Left lobe of liver (tissue), 2 donors: ENCODE measurements at regions not wholly inside any gene's neighbourhood (a gene's known extent, or its start where the extent isn't known, plus 50 kb on each side); places are given as distances from the start of the nearest gene placed in this dataset.
"Not testable (repeated sequence)": the region's sequence is repeated elsewhere in the genome, so short reads cannot be mapped to it uniquely, and the experiment has no call there.

Experiments
- ATAC-seq: fragments of 200-7000 bp; cut with Tn5 transposase; one replicate; pipeline ENCODE4 v1.9.1; 2020; ENCODE audit warnings: mild to moderate bottlenecking, moderate library complexity
- DNase-seq: peaks from one replicate; pipeline ENCODE4 v3.0.0-alpha.2; 2020; ENCODE audit warnings: low spot score
- donor health status: DM: no; HTN: no; CAD: no; lungs with moderate emphysema.
- donor health status: DM: no; HTN: yes; CAD: no.

DNA sequence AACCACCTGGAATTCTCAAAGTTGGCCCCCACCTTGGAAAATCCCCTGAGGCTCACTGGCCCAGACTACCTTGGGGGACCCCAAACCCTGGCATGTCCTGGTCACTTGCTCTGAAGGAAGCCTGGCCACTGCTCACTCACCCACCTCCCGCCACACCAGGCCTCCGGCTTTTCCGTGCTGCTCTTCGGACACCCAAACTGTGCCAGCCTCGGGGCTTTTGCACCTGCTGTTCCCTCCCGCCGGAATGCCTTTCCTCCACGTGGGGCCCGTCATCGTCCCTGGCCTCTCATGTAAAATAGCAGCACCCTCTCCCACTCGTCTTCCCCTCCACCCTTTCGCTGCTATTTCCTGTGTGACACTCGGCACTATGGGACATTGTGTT lies 87.2 kb upstream of the NCOR2 start:
- ATAC-seq: no peak
- DNase-seq: no peak

DNA sequence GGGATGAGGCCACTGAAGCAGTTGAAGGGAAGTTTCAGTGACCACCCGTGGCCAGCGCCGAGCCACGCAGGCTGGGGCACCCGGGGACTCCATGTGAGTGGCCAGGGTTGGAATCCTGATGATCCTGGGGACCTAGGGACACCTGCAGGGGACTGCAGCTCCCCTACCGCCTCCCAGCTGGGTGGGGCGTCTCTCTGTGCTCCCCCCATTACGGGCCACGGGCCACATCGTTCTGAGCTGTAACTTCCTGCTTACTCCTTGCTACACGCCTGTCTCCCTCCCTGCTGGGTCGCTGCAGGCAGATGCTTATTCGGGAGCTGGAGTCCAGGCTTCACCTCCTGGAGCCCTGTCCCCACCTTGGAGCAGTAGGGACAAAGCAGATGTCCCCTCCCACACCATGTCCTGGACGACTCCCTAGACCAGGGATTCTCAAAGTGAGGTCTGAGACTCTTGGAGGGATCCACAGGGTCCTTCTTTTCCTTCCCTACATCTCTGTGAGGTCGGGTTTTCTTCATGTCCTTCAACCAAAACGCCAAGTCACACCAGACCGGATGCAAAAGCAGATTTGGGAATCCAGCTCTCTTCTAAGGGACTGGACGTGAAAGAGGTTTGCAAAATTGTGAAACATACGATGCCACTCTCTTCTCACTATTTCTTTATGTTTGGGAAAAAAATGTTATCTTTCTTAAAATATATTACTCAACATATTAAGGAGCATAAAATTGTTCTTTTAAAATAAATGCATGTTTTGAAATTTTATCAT lies 85.9 kb upstream of the NCOR2 start:
- DNase-seq: no peak
- ATAC-seq: no peak

DNA sequence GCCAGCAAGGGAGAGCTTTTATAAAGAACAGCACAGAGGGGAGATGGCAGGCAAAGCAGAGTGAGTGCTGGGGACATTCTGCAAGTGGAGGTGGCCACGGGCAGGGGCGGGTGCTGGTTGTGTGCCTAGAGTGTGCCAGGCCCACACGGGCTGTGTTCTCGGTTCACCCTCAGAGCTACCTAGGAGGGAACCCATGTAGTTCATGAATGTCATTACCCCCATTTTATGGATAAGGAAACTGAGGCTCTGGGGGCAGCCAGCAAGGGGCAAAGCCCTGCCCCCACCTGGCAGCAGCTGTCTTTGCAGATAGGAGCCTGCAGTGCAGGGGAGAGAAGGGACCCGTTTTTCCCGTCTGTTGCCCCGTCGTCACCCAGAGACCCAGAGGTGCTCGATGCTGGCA lies 85.2 kb upstream of the NCOR2 start:
- DNase-seq (no peak), ATAC-seq (no peak)

DNA sequence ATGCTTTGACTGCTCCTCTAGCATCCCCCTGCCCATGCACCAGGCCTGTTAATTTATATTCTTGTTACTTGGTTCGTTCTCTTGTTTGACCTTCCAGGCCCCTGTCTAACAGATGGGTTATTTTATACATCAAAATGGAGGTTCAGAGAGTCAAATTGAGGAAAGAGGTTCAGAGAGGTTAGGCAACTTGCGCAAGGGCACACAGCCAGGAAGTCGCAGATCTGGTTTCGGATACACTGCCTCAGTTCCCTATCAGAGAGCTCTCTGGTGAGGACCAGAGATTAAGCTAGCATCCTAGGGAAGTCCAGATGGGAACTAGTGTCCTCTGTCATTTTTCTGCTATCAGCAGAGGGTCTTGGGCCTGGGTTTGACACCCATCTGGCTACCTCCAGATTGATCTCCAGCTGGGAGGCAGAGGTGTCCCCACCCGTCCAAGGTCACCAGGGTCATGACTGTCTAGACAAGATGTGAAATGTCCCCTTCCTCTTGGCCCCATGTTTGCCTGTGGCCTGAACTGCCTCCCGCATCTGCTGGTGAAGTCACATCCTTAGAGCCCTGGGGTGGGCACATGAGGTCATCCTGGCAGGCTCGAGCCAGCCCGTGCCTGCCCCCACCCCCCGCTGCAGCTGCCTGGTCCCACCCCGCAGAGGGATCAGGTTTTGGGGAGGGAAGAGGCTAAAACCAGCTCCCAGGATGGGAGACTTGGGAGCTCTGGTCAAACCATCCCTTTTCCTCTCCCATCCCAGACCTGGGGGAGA lies 84.3 kb upstream of the NCOR2 start:
- ATAC-seq (no peak), DNase-seq (no peak)

DNA sequence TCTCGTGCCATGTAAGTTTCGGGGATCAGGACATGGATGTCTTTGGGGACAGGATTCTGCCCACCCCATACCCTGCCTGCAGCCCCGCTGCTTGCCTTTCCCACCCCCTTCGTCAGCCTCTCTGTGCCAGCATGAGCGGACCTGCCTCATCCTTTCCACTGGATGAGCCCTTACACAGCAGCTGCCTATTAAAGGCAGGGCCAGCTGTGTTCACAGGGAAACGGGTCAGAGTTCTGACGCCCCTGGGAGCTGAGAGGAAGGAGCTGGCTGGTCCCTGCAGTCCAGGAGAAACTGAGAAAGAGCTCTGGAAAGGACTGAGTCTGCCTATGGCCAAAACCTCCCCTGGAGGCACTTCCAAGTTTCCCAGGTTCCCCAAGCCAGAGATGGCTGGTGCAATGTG lies 83.5 kb upstream of the NCOR2 start:
- DNase-seq: no peak
- ATAC-seq: no peak

DNA sequence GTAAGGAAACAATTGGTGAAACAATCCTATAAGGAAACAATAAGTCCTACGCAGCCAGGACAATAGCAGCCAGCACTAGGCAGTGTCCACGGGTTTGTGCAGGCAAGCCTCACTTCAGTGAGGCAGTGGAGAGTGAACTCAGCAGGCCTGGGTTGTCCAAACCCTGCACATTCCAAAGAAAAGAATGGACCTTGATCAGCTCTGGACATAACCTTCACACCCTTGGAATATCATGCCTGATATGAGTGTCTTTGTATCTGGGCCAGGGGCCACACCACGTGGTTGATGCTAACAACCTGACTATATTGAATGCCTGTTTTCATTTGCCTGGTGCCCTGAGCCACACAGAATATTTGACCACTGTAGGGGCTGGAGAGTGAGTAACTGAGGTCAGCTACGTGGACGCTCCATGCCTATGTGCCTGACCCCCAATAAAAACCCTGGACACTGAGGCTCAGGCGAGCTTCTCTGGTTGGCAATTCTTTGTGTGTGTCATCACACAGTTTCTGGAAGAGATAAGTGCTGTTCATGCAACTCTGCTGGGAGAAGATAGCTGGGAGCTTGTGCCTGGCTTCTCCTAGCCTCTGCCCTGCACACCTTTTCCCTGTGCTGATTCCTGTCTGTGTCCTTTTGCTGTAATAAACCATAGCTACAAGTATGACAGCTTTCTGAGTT lies 81.4 kb upstream of the NCOR2 start:
- ATAC-seq (peak; percentile 78), DNase-seq (peak; percentile 51)

DNA sequence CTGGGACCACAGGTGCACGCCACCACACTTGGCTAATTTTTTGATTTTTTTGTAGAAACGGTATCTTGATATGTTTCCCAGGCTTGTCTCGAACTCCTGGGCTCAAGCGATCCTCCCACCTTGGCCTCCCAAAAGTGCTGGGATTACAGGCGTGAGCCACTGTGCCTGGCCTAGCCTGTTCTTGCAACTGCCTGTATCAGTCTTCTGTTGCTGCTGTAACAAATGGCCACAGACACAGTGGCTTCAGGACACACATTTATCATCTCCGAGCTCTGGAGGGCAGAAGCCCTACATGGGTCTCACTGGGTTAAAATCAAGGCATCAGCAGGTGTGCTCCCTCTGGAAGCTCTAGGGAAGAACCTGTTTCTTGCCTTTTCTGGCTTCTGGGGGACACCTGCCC lies 79.9 kb upstream of the NCOR2 start:
- ATAC-seq: no peak

DNA sequence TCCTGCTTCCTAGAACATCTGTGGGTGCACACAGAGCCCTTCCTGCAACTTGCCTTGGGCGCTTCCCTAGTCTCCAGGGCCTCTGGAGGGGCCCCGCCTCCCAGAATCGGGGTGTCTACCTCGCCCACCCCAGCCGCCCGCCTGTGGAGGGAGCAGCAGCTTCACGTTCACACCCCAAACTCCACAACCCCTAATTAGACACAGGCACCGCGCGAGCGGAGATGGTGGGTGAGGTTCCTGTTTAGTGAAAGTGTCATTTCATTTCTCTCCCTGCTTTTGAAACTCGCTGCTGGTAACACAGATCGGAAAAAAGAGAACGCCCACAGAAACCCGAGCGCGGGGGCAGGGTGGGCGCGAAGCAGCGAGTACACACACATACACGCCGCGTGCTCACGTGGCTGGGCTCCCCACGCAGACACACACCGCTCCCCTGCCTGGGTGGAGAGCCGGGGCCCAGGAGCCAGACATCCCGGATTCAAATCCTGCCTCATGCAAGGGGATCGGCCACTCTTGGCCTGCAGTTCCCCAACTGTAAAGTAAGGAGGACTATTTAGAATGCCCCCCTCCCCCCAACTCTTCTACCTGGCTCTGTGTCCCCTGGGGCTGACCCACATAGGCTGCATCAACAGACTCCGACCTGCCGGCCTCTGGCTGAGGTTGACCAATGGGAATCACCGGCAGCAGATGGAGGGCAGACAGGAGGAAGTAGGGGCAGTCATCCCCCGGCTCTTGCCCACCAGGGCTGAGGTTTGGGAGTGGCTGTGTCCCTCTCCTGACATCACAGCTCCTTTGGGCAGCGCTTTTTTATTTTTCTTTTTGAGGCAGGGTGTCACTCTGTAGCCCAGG lies 79.2 kb upstream of the NCOR2 start:
- DNase-seq (no peak), ATAC-seq (no peak)

More for the DNA sequence above, 79.9 kb upstream of the NCOR2 start:
- DNase-seq: no peak

DNA sequence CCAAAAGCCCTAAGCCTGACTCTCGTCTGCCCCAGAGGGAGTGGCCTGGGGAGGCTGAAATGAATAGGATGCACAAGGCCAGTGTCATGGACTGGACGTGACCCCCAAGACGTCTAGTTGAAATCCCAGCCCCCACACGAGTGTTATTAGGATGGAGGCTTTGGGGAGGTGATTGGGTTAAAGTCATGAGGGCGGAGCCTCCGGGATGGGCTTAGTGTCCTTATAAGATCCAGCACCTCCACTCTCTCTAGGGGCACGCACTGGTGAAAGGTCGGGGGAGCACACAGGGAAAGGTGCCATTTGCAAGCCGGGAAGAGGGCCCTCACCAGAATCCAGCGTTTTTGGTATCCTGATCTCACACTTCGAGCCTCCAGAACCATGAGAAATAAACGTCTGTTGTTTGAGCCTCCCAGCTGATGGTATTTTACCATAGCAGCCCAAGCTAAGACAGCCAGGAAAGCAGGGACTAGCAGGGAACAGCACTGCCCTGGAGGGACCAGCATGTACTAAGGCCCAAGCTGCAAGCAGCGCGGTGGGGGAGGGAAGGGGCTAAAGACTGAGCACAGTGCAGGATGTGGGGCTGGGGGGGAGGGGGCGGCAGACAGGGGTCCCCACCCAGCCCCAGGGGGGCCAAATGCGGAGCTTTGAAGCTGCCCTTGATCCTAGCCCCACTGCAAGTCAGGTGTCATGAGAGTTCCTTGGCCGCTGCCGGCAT lies 78.3 kb upstream of the NCOR2 start:
- DNase-seq (no peak), ATAC-seq (no peak)

DNA sequence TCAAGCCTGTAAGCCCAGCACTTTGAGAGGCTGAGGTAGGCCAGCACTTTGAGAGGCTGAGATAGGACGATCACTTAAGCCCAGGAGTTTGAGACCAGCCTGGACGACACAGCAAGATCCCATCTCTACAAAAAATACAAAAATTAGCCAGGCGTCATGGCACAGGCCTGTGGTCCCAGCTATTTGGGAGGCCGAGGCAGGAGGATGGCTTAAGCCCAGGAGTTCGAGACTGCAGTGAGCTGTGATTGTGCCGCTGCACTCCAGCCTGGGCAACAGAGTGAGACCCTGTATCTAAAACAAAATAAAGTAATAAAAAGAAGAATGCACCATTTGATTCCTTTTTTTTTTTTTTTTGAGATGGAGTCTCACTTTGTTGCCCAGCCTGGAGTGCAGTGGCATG lies 76.4 kb upstream of the NCOR2 start:
- not testable (repeated sequence) for DNase-seq, ATAC-seq

DNA sequence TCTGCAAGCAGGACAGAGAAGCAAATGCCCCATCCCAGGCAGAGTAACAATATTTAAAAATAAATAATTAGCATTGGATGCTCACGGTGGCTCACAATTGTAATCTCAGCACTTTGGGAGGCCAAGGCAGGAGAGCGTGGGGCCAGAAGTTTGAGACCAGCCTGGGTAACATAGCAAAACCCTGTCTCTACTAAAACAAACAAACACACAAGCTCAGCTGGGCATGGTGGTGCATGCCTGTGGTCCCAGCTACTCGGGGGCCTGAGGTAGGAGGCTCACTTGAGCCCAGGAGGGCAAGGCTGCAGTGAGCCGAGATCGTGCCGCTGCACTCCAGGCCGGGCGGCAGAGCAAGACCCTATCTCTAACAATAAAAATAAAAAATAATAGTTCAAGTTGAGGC lies 74.7 kb upstream of the NCOR2 start:
- DNase-seq: no peak
- no peak for ATAC-seq

DNA sequence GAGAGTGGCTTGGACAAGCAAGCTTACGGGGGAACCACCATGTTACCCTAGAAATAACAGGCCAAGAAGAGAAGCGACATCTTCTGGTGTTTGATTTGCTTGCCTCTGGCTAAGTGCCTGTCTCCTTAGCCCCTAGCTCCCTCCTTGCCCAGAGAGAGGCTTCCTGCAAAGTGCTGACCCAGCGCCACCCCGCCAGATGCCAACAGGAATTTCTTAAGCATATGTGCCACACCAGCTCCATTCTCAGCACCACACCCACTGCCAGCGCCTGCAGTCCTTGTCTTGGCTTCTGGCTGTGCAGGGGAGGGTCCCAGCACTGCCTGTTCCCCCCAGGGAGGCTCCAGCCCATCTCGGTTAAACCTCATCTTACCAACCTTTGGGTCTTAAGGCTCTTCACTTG lies 74.2 kb upstream of the NCOR2 start:
- no peak for DNase-seq
- no peak for ATAC-seq

DNA sequence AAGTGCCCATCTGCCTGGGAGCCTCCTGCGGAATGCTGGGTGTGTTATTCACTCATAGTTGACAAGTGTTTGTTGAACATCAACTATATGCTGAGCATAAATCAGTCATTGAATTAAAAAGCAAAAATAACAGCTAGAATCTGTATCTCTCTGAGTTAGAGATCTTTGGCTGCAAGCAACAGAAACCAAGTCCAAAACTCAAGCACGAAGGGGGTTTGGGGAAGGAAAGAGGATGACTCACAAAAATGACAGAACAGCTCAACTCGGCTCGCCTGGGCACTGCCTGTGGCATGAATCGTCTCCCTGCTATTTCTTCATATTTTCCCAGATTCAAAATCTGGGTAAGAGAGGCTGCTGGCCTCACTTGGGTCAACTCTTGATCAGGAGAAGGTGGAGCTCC lies 72.6 kb upstream of the NCOR2 start:
- DNase-seq (no peak), ATAC-seq (no peak)

DNA sequence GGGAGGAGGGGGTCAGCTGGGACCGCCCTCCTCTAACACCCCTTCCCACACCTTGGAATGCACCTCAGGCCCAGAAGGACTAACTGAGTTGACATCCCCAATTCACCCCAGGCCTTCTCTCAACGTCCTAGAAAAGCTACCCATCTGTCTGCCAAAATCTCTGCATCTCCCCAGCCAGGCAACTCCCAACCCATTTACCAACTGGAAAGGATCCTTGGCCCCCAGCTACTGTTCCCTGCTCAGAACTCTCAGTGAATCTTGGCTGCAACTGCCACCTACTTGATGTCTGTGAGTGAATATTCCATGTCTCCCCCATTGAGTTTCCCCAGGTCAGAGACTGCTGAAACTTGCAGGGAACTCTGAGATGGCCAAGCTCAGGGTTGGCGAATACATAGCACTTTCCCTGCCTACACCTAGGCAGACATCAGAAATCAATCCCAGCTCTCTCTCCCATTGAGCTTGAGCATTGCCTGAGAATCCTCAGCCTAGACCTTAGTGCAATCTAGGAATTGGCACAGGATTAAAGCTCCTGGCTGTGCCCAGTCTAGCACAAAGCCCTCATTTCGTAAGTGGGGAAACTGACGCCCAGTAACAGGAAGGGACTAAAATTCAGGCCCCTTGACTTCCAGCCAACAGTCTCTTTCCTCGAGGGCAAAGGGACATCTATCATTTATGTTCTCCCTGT lies 71.9 kb upstream of the NCOR2 start:
- no peak for DNase-seq
- no peak for ATAC-seq

DNA sequence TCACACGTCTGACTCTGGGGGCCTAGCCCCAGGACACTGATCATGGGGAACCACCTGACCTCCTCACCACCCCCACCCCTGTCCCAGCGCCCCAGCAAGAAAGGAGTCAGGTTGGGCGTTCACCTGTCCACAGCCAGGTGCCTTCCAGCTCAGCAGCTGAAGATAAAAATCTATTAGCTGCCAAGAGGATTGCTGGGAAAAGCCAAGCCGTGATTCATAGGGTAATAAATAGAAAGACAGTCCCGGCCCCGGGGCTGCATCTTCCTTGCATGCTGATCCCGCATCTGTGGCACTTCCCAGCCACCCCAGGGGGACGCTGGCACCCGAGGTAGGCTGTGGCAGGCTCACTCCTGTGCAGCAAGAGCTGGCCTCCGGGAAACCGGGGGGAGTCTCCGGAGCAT lies 70.2 kb upstream of the NCOR2 start:
- ATAC-seq: no peak
- DNase-seq: no peak

DNA sequence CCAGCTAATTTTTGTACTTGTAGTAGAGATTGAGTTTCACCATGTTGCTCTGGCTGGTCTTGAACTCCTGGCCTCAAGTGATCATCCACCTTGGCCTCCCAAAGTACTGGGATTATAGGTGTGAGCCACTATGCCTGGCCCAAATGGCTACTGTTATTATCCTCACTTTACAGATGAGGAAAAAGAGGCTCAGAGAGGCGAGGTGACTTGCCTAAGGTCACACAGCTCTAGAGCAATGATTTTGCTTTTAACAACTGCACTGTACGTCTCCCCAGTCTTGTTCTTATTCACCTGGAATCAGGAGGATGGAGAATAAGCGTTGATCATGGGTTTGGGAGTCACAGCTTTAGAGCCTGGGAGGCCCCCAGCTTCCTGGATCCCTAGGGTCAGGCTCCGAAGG lies 69.8 kb upstream of the NCOR2 start:
- ATAC-seq (no peak), DNase-seq (no peak)

DNA sequence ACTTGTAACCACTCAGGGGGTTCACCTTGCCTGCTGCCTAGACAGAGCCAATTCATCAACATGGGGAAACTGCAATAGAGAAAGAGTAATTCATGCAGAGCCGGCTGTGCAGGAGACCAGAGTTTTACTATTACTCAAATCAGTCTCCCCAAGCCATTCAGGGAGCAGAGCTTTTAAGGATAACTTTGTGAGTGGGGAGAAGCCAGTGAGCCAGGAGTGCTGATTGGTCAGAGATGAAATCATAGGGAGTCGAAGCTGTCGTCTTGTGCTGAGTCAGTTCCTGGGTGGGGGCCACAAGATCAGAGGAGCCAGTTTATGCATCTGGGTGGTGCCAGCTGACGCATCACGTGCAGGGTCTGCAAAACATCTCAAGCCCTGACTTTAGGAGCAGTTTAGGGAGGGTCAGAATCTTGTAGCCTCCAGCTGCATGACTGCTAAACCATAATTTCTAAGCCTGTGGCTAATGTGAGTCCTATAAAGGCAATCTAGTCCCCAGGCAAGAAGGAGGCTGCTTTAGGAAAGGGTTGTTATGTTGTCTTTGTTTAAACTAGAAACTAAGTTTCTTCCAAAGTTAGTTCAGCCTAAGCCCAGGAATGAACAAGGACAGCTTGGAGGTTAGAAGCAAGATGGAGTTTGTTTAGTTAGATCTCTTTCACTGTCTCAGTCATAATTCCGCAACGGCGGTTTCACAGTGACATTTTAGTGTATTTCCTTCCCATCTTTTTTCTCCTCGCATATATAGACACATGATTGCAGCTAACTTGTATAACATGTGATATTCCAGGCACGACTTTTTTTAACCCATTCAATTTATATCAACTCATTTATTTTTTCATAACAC lies 68.9 kb upstream of the NCOR2 start:
- DNase-seq: no peak
- no peak for ATAC-seq

DNA sequence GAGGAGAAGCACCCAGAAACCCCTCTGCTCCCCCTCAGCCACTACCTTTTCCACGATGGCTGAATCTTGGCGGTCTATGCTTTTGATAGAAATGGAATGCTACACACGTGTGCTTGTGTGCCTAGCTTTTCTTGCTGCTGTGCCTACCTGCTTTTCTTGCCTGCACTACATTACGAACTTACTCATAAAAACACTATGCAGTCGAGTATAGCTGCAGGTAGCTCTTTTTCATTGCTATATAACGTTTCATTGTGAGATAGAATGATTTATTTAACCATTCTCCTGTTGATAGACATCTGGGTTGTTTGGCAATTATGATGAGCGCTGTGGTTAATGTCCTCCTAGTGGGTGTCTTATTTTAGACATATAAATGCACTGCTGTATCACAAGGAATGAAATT lies 67.9 kb upstream of the NCOR2 start:
- no peak for ATAC-seq
- DNase-seq: no peak
